Activated effector memory CD4-positive, alpha-beta T cell treated with anti-CD3 and anti-CD28 coated beads, Interleukin-2, amount 50 U/mL, for 16 hours (primary cell): ENCODE measurements at regions not wholly inside any gene's neighbourhood (a gene's known extent, or its start where the extent isn't known, plus 50 kb on each side); places are given as distances from the start of the nearest gene placed in this dataset.
"Not testable (repeated sequence)": the region's sequence is repeated elsewhere in the genome, so short reads cannot be mapped to it uniquely, and the experiment has no call there.

Source experiments
- DNase-seq: peaks from one replicate; pipeline ENCODE4 v3.0.0-alpha.2; 2020

DNA sequence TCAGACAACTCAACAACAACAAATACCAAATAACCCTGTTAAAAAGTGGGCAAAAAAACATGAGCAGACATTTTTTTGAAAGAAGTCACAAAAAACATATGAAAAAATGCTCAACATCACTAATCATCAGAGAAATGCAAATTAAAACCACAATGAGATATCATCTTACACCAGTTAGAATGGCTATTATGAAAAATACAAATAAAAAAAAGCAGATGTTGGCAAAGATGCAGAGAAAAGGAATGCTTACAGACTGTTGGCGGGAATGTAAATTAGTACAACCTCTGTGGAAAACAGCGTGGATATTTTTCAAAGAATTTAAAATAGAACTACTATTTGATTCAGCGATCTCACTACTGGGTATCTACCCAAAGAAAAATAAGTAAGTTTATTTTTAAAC lies 114.0 kb downstream of the SLC38A4 start:
- DNase-seq, result no peak

DNA sequence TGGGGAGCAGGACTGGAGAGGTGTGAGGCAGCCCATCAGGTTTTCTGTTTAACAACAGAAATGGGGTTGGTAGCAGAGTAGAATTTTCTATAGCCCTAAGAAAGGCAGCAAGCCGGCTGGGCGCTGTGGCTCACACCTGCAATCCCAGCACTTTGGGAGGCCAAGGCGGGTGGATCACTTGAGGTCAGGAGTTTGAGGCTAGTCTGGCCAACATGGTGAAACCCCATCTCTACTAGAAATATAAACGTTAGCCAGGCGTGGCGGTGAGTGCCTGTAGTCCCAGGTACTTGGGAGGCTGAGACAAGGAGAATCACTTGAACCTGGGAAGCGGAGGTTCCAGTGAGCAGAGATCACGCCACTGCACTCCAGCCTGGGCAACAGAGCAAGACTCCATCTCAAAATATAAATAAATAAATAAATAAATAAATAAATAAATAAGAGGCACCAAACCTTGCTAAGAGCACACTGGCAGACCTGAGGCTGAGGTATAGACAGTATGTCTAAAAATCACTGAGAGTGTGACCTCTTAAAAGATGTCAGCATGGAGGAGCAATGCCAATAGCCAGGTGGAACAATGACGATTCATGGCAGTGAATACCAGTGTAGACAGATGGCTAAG lies 115.6 kb downstream of the SLC38A4 start:
- DNase-seq, result no peak

DNA sequence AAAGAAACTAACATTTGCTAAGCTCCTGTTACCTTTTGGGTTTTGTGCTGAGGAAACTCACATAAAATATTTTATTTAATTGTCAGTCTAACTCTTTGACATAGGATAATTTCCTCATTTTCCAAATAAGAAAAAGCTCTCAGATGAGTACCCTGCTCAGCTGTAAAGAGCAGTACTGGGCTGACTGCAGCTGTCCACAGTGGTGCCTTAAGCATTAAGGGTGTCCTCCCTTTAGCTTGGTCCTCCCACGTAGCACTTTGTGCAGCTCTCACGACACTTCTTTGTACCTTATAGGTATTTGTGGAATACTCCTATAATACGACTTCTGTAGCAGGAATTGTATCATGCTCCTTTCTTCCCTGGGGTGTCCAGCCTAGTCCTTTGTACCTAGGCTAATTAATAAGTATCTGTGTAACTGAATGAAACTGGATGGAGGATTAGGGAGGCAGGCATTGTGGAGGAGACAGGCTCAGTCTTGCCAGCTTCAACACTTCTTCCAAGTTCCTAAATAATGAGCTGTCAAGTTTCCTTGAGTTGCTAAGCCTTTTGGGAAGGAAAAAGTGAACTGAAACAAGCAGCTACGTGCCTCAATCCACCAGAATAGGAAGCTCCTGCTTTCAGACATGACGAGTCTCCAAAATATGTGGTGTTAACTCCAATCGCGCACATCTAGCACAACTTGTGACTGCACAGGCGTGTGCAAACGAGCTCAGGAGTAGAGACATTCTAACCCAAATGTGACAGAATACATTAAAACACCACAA lies 123.0 kb downstream of the SLC38A4 start:
- no peak for DNase-seq

GRCh38 chr12:46701356-46701755 lies 124.4 kb downstream of the SLC38A4 start:
- DNase-seq, result no peak

DNA sequence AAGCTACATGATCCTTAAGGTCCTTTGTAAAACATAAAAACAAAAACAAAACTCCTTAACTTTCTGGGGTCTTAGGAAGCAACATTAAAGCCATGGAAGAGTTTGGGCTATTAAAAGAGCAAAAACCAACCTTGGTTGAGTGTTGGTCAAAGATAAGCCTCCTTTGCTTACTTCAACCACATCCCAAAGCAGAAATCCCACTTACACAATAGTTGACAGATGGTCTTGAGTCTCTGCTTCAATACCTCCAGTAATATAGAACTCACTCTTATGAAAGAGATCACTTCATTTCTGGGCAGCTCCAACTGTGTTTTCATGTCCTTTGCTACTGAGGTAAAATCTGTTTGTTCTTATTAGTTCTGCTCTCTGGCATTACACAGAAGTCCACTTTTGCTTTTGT lies 125.8 kb downstream of the SLC38A4 start:
- no peak for DNase-seq

DNA sequence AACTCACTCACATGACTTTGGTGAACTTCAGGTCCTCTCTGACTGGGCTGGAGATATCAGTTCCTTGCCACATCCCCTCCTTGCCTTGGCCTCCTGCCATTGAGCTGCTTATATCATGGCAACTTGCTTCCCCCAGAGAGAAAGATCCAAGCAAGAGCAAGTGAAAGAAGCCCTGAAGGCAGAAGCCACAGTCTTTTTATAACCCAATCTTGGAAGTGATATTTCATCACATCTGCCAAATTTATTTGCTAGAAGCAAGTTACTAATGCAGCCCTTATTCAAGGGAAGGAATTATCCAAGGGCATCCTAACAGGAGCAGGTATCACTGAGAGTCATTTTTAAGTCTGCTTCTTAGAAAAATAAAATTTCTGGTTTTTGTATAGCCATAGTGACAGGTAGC lies 127.8 kb downstream of the SLC38A4 start:
- DNase-seq, result no peak

DNA sequence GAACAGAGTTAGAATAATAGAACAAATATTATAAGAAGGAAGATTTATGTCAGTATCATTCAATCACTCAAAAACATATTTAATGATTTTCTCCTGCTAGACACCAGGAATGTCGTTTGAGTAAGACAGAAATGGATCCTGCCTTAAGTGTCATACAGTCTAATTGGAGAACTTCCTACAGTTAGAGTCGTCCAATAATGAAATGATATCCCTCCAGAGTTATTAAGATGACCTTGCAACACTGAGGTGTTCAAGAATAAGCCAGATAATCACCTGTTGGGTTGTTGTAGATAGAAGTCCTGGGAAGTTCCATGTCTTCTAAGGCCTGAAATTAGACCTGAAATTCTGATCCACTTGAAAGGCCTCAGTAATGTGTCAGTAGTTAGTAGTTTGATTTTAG lies 132.3 kb downstream of the SLC38A4 start:
- no peak for DNase-seq

DNA sequence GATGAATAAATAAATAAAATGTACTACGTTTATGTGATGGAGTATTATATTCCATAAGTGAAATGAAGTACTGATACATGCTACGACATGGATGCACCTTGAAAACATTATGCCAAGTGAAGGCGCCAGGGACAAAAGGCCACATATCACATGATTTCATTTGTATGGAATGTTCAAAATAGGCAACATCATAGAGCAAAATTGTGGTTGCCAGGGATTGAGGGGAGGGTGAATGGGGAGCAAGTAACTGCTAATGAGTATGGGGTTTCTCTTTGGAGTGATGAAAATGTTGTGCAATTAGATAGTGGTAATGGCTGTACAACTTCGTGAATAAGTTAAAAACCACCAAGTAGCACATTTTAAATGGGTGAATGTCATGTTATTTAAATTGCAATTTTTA lies 132.8 kb downstream of the SLC38A4 start:
- DNase-seq, result no peak

GRCh38 chr12:46692606-46693005 lies 133.2 kb downstream of the SLC38A4 start:
- DNase-seq, result no peak

DNA sequence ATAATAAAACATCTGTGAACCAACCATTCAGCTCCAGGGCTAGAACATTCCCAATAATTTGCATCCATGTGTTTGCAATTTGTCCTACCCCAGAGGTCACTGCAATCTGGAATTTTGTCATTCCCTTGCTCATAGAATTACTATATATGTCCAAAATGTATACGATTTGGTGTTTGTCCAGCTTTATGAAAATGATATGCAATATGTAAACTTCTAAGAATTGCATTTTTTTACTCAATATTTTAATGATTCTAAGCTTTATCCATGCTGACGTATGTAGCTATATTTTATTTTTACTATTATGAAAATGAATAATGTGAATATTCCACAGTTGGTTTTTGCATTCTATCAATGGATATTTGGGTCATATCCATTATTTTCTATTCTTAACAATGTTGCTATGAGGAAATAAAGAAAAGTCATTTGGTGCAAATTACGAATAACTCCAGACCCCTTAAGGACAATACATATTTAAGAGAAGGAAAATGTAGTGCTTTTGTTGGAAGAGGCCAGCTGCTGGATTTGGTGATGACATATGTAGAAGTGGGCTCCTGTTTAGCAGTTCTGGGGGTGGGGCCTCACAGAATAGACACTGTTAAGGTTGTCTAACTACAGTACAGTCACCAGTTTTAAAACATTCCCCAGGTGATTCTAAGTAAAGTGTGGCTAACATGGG lies 139.4 kb downstream of the SLC38A4 start:
- no peak for DNase-seq

DNA sequence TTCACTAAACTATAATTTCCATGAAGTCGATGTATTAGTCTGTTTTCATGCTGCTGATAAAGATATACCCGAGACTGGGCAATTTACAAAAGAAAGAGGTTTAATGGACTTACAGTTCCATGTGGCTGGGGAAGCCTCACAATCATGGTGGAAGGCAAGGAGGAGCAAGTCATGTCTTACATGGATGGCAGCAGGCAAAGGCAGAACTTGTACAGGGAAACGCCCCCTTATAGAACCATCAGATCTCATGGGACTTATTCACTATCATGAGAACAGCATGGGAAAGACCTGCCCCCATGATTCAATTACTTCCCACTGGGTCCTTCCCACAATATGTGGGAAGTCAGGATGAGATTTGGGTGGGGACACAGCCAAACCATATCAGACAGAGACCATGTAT lies 141.6 kb downstream of the SLC38A4 start:
- DNase-seq, result not testable (repeated sequence)

DNA sequence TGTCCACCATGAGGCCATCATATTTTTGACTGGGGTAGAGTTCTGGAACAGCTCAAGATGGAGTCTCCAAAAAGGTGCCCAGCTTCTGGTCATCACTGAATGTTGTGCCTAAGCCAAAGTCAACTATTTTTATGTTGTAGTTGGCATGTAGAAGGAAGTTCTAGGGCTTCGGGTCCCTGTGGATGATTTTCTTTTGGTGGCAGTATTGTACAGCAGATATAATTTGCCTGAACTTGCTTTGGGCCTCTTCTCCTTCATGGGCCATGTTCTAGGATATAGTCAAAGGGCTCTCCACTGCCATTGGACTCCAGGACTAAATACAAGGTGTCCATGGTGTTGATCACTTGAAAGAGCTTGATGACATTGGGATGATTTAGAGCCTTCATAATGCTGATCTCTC lies 143.6 kb downstream of the SLC38A4 start:
- DNase-seq, result no peak

- no peak for DNase-seq
Observed at GRCh38 chr12:46680506-46680905, 145.3 kb downstream of the SLC38A4 start.

DNA sequence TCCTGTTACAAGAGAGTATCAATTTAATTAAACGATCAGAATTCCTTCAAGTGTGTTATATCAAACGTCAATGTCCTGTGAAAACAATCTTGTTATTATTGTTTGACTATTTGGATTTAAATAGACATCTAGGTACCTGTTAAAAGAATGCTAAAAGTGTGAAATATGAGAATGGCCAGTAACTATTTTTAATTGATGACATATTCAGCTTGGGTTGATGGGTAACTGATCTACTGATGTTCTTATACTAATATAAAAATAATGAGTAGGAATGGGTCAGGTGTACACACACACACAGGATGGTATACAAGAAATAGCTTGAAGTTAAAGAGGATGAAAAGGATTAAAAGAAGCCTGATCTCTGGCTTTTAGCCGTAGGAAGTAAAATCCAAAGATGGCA lies 146.0 kb downstream of the SLC38A4 start:
- DNase-seq, result no peak

DNA sequence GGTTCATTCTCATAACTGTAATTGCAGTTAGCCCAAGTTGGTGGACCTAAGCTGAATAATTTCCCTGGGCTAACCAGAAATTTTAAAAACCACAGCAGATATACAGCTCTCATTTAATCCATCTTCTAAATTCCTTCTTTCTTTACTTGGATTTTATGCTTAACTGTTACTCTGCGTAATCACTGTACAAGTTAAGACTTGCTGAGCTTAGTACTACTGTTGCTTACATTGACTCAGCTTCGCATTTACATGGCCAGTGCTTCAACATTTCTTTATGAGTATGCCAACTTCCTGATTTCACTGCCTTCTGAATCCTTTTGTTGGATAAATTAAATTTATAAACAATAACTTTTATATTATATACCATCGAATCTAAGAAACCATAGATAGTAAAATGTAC lies 147.4 kb downstream of the SLC38A4 start:
- DNase-seq, result no peak

GRCh38 chr12:46677749-46678148 lies 148.0 kb downstream of the SLC38A4 start:
- DNase-seq, result no peak

DNA sequence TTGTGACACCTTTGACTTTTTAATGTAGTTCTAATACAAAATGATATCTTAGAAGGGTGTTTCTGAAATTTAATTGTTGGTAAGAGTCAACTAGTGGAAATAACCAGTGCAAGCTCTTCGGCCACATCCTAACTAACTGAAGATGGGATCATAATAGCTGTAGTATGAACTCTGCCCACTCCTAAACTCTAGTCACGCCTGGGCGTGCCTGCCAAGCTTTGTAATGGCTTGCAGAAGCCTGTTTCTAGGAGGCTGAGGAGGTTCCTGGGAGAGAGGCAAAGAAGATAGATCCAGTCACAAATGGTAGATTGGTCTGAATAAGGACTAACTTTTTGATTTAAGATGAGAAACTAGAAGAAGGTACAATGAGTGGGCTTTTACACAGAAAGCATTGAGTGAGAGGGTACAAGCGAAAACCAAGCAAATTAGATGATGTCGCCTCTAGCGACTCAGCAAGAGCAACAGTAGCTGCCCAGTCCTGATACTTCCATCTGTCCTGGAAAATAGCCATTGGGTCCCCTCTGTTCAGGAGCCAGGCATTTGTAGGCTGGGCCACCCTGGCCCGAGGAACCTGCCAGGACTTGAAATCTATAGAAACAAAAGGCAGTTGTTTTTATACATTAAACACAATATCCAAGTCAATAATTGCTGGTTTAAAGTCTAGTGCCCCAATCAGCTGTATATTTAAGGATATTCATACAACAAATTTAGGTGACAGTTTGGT lies 148.8 kb downstream of the SLC38A4 start:
- no peak for DNase-seq

GRCh38 chr12:46676396-46676795 lies 149.4 kb downstream of the SLC38A4 start:
- DNase-seq, result no peak

GRCh38 chr12:46675736-46676135 lies 150.1 kb downstream of the SLC38A4 start:
- DNase-seq, result no peak

GRCh38 chr12:46674800-46675199 lies 151.0 kb downstream of the SLC38A4 start:
- DNase-seq, result no peak

GRCh38 chr12:46674129-46674528 lies 151.7 kb downstream of the SLC38A4 start:
- DNase-seq, result no peak

GRCh38 chr12:46671102-46671501 lies 154.7 kb downstream of the SLC38A4 start:
- DNase-seq, result no peak

DNA sequence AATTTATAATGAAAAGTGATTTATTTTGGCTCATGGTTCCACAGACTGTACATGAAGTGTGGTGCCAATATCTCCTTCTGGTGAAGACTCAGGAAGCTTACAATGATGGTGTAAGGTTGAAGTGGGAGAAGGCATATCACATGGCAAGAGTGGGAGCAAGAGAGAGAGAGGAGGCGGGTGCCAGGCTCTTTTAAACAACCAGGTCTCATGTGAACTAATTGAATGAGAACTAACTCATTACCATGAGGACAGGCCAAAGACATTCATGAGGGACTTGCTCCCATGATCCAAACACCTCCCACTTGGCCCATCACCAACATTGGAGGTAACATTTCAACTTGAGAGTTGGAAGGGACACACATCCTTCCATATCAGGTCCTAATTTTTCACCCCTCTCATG lies 155.2 kb downstream of the SLC38A4 start:
- no peak for DNase-seq

DNA sequence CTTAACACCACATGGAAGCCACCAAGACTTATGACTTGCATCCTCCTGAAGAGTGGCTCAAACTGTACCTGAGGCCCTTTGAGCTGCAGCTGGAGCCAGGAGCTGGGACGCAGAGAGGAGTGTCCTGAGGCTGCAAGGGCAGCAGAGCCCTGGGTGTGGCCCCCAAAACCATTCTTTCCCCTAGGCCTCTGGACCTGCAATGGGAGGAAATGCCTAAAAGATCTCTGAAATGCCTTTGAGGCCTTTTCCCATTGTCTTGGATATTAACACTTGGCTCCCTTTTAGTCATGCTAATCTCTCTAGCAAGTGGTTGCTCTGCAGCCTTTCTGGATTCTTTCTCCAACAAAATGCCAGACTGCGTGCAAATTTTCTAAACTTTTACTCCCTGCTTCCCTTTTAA lies 156.1 kb downstream of the SLC38A4 start:
- DNase-seq, result no peak
